HepG2 (cell line): ENCODE measurements at regions not wholly inside any gene's neighbourhood (a gene's known extent, or its start where the extent isn't known, plus 50 kb on each side); places are given as distances from the start of the nearest gene placed in this dataset.

Experiments
- ATAC-seq: fragments of 200-7000 bp; cut with Tn5 transposase; 3 replicates; pipeline ENCODE4 v1.9.1; 2020; ENCODE audit warnings: mild to moderate bottlenecking, moderate library complexity
- BruUV-seq: library from RNA; stranded (reverse); fragments of 400-500 nt; replicated peaks from 2 replicates; lab custom pipeline; 2021; lab: Mats Ljungman, UMichigan
- CTCF ChIA-PET: fragments of 300-600 bp; formaldehyde crosslinking; extraction: SDS; loops from one replicate; lab custom pipeline; 2021; ENCODE audit warnings: low total read pairs, inconsistent platforms, low intra/inter-chr PET ratio; lab: Yijun Ruan, JAX
- POLR2A ChIA-PET: fragments of 350-600 bp; sonication (Branson Sonifier 250); formaldehyde crosslinking; loops from one replicate; lab custom pipeline; 2020; ENCODE audit warnings: antibody characterized with exemption, inconsistent platforms; lab: Yijun Ruan, JAX
- DNase-seq: peaks from one replicate; pipeline ENCODE4 v3.0.0-alpha.2; 2015; ENCODE audit warnings: low spot score
- FAIRE-seq: peaks from 3 replicates; lab custom pipeline; 2011; peaks lifted over from hg19 to GRCh38; lab: Jason Lieb, UNC
- H2AFZ ChIP-seq: one replicate; pipeline ENCODE4 v1.6.1; 2011; ENCODE audit warnings: low read length, inconsistent platforms
- H3K27ac ChIP-seq: fragments of 300-600 bp; 3 replicates; pipeline ENCODE4 v1.8.0; 2011; ENCODE audit warnings: mixed run types, mild to moderate bottlenecking, mixed read lengths, low read length, inconsistent platforms; ENCODE audit not compliant: insufficient read depth; ENCODE audit errors: extremely low read length
- H3K27me3 ChIP-seq, 2 experiments: fragments of 200-600 bp in 1 of 2; 2 replicates in 1 of 2; 3 replicates in 1 of 2; pipeline versions ENCODE4 v1.6.0 to v1.8.0; 2011; ENCODE audit warnings: low read length in 2 of 2, mild to moderate bottlenecking in 2 of 2, moderate library complexity in 2 of 2, inconsistent platforms in 1 of 2; ENCODE audit not compliant: insufficient read depth in 2 of 2, control insufficient read depth in 1 of 2
- H3K36me3 ChIP-seq, 2 experiments: fragments of 200-600 bp in 1 of 2; replicated peaks in 1 of 2; 2 replicates in 1 of 2; 3 replicates in 1 of 2; pipeline versions ENCODE4 v1.5.1 to v1.8.0; 2011; ENCODE audit warnings: low read length in 2 of 2, inconsistent platforms in 1 of 2; ENCODE audit not compliant: insufficient read depth in 2 of 2, control insufficient read depth in 1 of 2
- H3K4me1 ChIP-seq: 2 replicates; pipeline ENCODE4 v1.5.1; 2012; ENCODE audit warnings: low read length, inconsistent platforms; ENCODE audit not compliant: insufficient read depth
- H3K4me2 ChIP-seq: 2 replicates; pipeline ENCODE4 v1.6.0; 2011; ENCODE audit warnings: low read depth, low read length, inconsistent platforms
- H3K4me3 ChIP-seq, 3 experiments: fragments of 200-600 bp in 1 of 3; sonication (generic), shearing (Covaris generic) in 1 of 3; replicated peaks in 1 of 3; 2 replicates each; pipeline ENCODE4 v1.5.1; 2011 to 2016; ENCODE audit warnings: low read length in 3 of 3, inconsistent platforms in 2 of 3, low read depth in 2 of 3, mild to moderate bottlenecking in 2 of 3, control low read depth in 1 of 3, mixed read lengths in 1 of 3; ENCODE audit not compliant: insufficient read depth in 1 of 3
- H3K79me2 ChIP-seq: one replicate; pipeline ENCODE4 v1.6.1; 2011; ENCODE audit warnings: low read length, inconsistent platforms; ENCODE audit not compliant: insufficient read depth
- H3K9ac ChIP-seq: 2 replicates; pipeline ENCODE4 v1.6.0; 2011; ENCODE audit warnings: mild to moderate bottlenecking, low read depth, low read length, inconsistent platforms; ENCODE audit not compliant: insufficient read depth
- H3K9me3 ChIP-seq: 2 replicates; pipeline ENCODE4 v1.5.1; 2012; ENCODE audit warnings: mild to moderate bottlenecking, low read length
- H4K20me1 ChIP-seq: 2 replicates; pipeline ENCODE4 v1.6.0; 2011; ENCODE audit warnings: inconsistent platforms, mild to moderate bottlenecking, low read length, moderate library complexity; ENCODE audit not compliant: insufficient read depth
- E2F5 ChIP-seq: sonication (generic); formaldehyde crosslinking; conservative IDR thresholded peaks from 2 replicates; pipeline ENCODE4 v1.4.0; 2020; ENCODE audit warnings: missing genetic modification reagents
- ETS1 ChIP-seq: sonication (generic); formaldehyde crosslinking; IDR thresholded peaks from 2 replicates; pipeline ENCODE4 v1.4.0; 2020; ENCODE audit warnings: missing genetic modification reagents
- JUNB ChIP-seq: sonication (generic); formaldehyde crosslinking; IDR thresholded peaks from 2 replicates; pipeline ENCODE4 v1.8.0; 2022; ENCODE audit warnings: missing genetic modification reagents, mild to moderate bottlenecking, borderline replicate concordance
- MLXIP ChIP-seq: sonication (generic); formaldehyde crosslinking; IDR thresholded peaks from 2 replicates; pipeline ENCODE4 v1.9.0; 2021; ENCODE audit warnings: missing genetic modification reagents, borderline replicate concordance
- MXD3 ChIP-seq: IDR thresholded peaks from 2 replicates; pipeline ENCODE4 v1.6.1; 2016; ENCODE audit warnings: mild to moderate bottlenecking, missing biosample characterization, missing genetic modification reagents
- NCOA1 ChIP-seq: sonication (generic); formaldehyde crosslinking; IDR thresholded peaks from 2 replicates; pipeline ENCODE4 v1.9.0; 2021; ENCODE audit warnings: missing genetic modification reagents
- REST ChIP-seq, 2 experiments: IDR thresholded peaks; 2 replicates each; pipeline ENCODE4 v1.6.1; 2011 to 2012; ENCODE audit warnings: low read length in 2 of 2, borderline replicate concordance in 1 of 2, low read depth in 1 of 2, mild to moderate bottlenecking in 1 of 2, moderate library complexity in 1 of 2
- RORA ChIP-seq: sonication (generic); formaldehyde crosslinking; IDR thresholded peaks from 2 replicates; pipeline ENCODE4 v1.5.0; 2020; ENCODE audit warnings: mild to moderate bottlenecking, missing genetic modification reagents, moderate library complexity
- SCMH1 ChIP-seq: sonication (generic); formaldehyde crosslinking; IDR thresholded peaks from 2 replicates; pipeline ENCODE4 v1.9.0; 2021; ENCODE audit warnings: missing genetic modification reagents, mild to moderate bottlenecking, borderline replicate concordance
- ZNF264 ChIP-seq: sonication (generic); formaldehyde crosslinking; IDR thresholded peaks from 2 replicates; pipeline ENCODE4 v1.4.0; 2020; ENCODE audit warnings: missing genetic modification reagents
- ZNF576 ChIP-seq: sonication (generic); formaldehyde crosslinking; IDR thresholded peaks from 2 replicates; pipeline ENCODE4 v1.4.0; 2020; ENCODE audit warnings: mild to moderate bottlenecking, missing genetic modification reagents
- ZNF839 ChIP-seq: sonication (generic); formaldehyde crosslinking; IDR thresholded peaks from 2 replicates; pipeline ENCODE4 v1.4.0; 2020; ENCODE audit warnings: missing genetic modification reagents, mild to moderate bottlenecking, borderline replicate concordance
- WGBS: methylation state at CpG from one replicate; pipeline ENCODE4 v1.1.6; 2017; ENCODE audit warnings: low lambda C conversion rate; 5-methylcytosine and 5-hydroxymethylcytosine counted together
- in situ Hi-C: cut with HindIII; loops from 2 replicates; pipeline ENCODE4 v1.10.0; 2017; ENCODE audit warnings: low pct_unique_long_range_greater_than_20kb; ENCODE audit not compliant: extremely low pct_ligation_motif_present
- intact Hi-C: fragments of 100-400 bp; cut with micrococcal nuclease; formaldehyde crosslinking; loops from one replicate; pipeline ENCODE4 v1.10.0; 2022; ENCODE audit not compliant: unreplicated experiment

GRCh38 chr14:27634056-27634970 is 1036.5 kb upstream of the NOVA1 start:
- POLR2A ChIA-PET: no interaction called here
- Histone ChIP-seq H3K36me3 (no peaks in the 10 kb centered on the region), H3K27me3 (no peaks in the 10 kb centered on the region), H3K79me2 (no peaks in the 10 kb centered on the region), H3K4me1 (no peaks in the 10 kb centered on the region), H3K9ac (no peak overlapping the region), H3K4me3 (no peak overlapping the region), H2AFZ (no peak overlapping the region), H3K27ac (no peak overlapping the region), H4K20me1 (no peaks in the 10 kb centered on the region), H3K9me3 (peaks cover 91% of the 10 kb centered on the region), H3K4me2 (no peak overlapping the region)
- intact Hi-C loops: no loop called here
- TF ChIP-seq ETS1 (CRISPR knock-in tag) (no peak), ZNF576 (no peak), SCMH1 (CRISPR knock-in tag) (no peak), MXD3 (no peak), REST (IDR thresholded peaks at IDR 0.05; ENCODE audit: borderline replicate concordance in 1 of 2, low read depth in 1 of 2, low read length in 2 of 2) (no peak), ZNF839 (no peak), MLXIP (CRISPR knock-in tag) (no peak), NCOA1 (CRISPR knock-in tag) (no peak), JUNB (CRISPR knock-in tag) (no peak), RORA (no peak), ZNF264 (CRISPR knock-in tag) (no peak), E2F5 (CRISPR knock-in tag) (no peak)
- no TSS peak for BruUV-seq
- WGBS: 31% methylated on average over 15 of the region's 15 CpGs
- CTCF ChIA-PET: no interaction called here
- no peak for ATAC-seq
- in situ Hi-C loops: no loop called here
- no peak for FAIRE-seq
- no peak for DNase-seq
